ENCODE measurements at regions not wholly inside any gene's neighbourhood (a gene's known extent, or its start where the extent isn't known, plus 50 kb on each side); places are given as distances from the start of the nearest gene placed in this dataset.

DNA sequence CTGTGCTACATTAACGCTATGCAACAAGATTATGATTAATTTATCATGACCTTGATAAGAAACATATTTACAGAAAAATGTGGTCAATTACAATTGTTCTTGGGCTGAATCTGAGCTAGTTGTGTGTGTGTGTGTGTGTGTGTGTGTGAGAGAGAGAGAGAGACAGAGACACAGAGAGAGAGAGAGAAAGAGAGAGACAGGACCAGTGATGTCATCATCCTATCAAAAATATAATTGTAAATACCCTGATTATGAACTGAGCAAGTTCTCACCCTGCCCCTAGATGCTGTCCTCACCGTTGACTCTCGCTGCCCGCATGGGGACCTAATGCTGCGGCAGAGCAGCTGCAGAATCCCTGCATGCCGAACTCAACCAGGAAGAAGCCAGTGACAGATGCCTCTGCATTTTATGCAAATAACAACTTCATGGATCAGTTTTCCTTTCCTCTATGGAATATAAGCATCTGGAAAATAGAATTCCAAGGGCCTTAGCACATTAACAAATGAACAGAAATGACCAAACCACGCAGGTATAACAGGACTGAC, 512.5 kb downstream of the PLCL1 start:
- H3K4me1 ChIP-seq: no peaks in the 10 kb centered on the region
- no peaks in the 10 kb centered on the region for H3K9me3 ChIP-seq
- H3K27me3 ChIP-seq: peaks cover 0 to 22% of the 10 kb centered on the region in 2 donors
- intact Hi-C loops (cut with DNase I; ENCODE audit: low total_unique reads): loop anchor here (5.0 to 10.0 kb wide), 2 partner anchors 1170 to 1428 kb away; no protein-coding TSS in a partner anchor
- no peaks in the 10 kb centered on the region for H3K36me3 ChIP-seq
- H3K4me3 ChIP-seq: no peak overlapping the region
- TF ChIP-seq CTCF (IDR thresholded peaks at IDR 0.05): no peak
- DNase-seq: no peak
- H3K27ac ChIP-seq: no peak overlapping the region

DNA sequence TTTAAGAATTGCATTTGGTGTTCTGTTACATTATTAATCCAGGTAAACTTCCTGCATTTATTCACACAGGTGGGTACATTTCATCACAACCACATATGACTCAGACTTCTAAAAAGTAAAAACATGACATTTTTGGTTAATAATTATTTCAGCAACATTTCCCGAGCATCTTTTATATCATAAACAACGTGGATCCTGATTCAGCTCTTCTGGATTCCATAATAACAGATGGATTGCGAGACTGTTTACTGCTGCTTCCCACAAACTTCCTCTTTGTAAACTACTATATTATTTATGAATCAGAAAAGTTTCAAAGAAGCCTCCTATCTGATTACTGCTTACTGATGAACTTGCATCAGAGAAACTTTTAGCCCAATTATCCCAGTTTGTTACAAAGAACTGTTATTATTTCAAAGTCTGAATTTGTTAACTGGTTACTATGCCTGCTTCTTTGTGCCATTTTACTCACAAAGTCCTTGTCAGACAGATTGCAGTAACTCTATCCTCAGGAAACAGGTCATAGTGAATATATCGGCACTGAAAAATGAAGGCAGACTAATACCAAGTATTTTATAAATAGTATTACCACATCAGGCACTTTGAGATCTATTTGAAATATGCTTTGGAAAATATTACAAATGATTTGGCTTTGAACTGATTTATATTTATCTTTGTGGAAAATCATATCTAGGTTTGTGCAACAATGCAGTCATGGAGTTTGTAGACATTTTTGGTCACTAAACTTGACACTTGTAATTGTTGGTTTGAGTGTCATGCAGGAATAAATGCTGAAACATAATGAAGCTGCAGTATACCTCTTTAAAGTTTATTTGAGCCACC, 511.6 kb downstream of the PLCL1 start:
- intact Hi-C loops (cut with DNase I; ENCODE audit: low total_unique reads): loop anchor here (5.0 to 10.0 kb wide), 2 partner anchors 1171 to 1429 kb away; no protein-coding TSS in a partner anchor
- no peak for DNase-seq
- Histone ChIP-seq H3K36me3 (no peaks in the 10 kb centered on the region), H3K27me3 (peaks cover 0 to 24% of the 10 kb centered on the region in 2 donors), H3K9me3 (no peaks in the 10 kb centered on the region), H3K27ac (no peak overlapping the region), H3K4me1 (no peaks in the 10 kb centered on the region), H3K4me3 (no peak overlapping the region)
- no peak for TF ChIP-seq CTCF (IDR thresholded peaks at IDR 0.05)

DNA sequence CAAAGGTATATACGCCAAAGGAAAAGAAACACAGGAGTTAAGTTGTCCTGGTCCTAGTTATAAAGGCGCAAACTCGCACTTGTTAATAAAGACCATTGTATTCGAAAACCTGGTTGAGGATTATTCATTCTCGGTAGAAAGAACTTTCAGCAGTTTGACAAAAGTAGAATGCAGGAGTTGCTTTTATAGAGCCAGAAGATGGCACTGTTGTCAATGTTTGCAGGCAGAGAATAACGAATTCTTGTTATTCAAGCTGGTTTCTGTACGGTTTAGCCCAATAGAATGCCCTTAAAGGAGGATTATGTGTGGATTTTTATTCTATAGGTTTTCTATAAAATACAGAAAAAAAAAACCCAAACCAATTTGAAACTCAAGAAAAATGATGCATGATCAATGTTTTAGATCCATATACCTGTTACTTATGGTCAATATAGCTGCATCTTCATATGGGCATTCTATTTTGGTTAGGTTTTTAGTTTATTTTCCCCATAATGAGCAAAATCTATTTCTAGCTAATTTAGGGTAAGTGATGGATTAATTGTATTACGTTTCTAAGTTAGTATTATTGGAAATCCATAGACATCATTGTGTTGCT, 510.3 kb downstream of the PLCL1 start:
- no peak for DNase-seq
- Histone ChIP-seq H3K4me3 (no peak overlapping the region), H3K4me1 (no peaks in the 10 kb centered on the region), H3K9me3 (no peaks in the 10 kb centered on the region), H3K27me3 (peaks cover 0 to 22% of the 10 kb centered on the region in 2 donors), H3K27ac (no peak overlapping the region), H3K36me3 (no peaks in the 10 kb centered on the region)
- peak; percentile 55 to 61 for TF ChIP-seq CTCF (IDR thresholded peaks at IDR 0.05)
- intact Hi-C loops (cut with DNase I; ENCODE audit: low total_unique reads): loop anchor here (5.0 to 10.0 kb wide), 2 partner anchors 1173 to 1430 kb away; no protein-coding TSS in a partner anchor

DNA sequence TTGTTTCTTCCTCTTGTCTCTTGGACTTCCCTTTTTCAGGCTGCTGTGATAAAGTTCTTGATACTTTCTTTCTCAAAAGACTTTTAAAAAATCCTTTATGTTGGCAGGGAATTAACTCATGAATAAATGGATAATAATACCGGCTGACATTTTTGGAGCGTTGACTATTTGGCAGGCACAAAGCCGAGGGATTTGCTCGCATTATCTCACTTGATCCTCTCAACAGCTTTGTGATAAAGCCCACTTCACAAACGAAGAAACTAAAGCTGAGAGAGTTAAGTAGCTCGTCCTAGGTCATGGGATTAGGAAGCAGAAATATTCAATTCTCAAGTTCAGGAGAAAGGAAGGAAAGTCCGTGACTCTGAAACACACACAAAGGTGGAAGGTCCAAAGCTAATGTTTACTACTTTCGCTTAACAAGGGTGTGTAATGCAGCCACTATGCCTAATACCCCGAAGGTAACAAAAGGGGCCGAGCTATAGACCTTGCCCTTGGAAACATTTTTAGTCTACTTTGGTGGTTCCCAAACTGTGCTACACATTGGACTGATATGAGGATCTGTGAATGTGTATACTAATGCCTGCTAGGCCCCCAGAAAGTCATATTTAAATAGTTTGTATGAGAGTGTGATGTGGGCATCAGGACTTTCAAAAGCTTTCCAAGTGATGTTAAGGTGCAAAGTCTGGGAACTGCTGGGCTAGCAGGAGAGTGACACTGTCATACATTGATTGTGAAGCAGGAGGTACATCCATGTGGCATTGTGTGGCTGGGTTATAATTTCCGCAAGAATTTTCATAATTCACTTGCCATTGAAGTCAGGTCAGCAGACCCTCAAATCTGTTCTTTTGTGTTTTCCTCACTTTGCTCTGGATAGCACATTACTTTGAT, 508.4 kb downstream of the PLCL1 start:
- H3K4me3 ChIP-seq: no peak overlapping the region
- intact Hi-C loops (cut with DNase I; ENCODE audit: low total_unique reads): loop anchor here (10.0 kb wide), 1 partner anchor 1432 kb away; no protein-coding TSS in a partner anchor
- peaks cover 0 to 22% of the 10 kb centered on the region in 2 donors for H3K27me3 ChIP-seq
- no peaks in the 10 kb centered on the region for H3K9me3 ChIP-seq
- no peaks in the 10 kb centered on the region for H3K4me1 ChIP-seq
- DNase-seq: no peak
- H3K27ac ChIP-seq: no peak overlapping the region
- no peak for TF ChIP-seq CTCF (IDR thresholded peaks at IDR 0.05)
- no peaks in the 10 kb centered on the region for H3K36me3 ChIP-seq

DNA sequence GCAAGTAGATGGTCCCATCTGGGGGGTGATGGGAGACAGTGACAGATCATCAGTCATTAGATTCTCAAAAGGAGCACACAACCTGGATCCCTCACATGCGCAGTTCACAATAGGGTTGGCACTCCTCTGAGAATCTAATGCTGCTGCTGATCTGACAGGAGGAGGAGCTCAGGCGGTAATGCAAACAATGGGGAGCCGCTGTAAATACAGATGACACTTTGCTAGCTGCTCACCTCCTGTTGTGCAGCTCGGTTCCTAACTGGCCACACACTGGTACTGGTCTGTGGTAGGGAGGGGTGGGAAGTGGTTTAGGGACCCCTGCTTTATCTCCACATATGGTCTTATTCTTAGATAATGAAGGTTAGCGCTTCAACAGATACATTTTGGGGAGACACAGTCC, 506.6 kb downstream of the PLCL1 start:
- Histone ChIP-seq H3K4me3 (no peak overlapping the region), H3K4me1 (no peaks in the 10 kb centered on the region), H3K36me3 (no peaks in the 10 kb centered on the region), H3K27ac (no peak overlapping the region), H3K9me3 (no peaks in the 10 kb centered on the region), H3K27me3 (peaks cover 0 to 22% of the 10 kb centered on the region in 2 donors)
- TF ChIP-seq CTCF (IDR thresholded peaks at IDR 0.05): no peak
- intact Hi-C loops (cut with DNase I; ENCODE audit: low total_unique reads): loop anchor here (10.0 kb wide), 1 partner anchor 1434 kb away; no protein-coding TSS in a partner anchor
- no peak for DNase-seq
